HG03045 (cell line): ENCODE measurements at regions not wholly inside any gene's neighbourhood (a gene's known extent, or its start where the extent isn't known, plus 50 kb on each side); places are given as distances from the start of the nearest gene placed in this dataset.

Source experiments
- ATAC-seq: cut with Tn5 transposase; IDR thresholded peaks from one replicate; pipeline ENCODE4 v1.9.1; 2021; ENCODE audit warnings: mild to moderate bottlenecking, moderate library complexity; ENCODE audit not compliant: unreplicated experiment

GRCh38 chr7:45975847-45976484, 54.9 kb upstream of the IGFBP3 start:
- ATAC-seq, result no peak

GRCh38 chr7:45975367-45975766, 54.3 kb upstream of the IGFBP3 start:
- ATAC-seq, result no peak

GRCh38 chr7:45974540-45975360, 53.7 kb upstream of the IGFBP3 start:
- ATAC-seq, result no peak

GRCh38 chr7:45973725-45974532, 52.9 kb upstream of the IGFBP3 start:
- ATAC-seq, result no peak

- no peak for ATAC-seq
Observed at GRCh38 chr7:45972629-45973312, 51.7 kb upstream of the IGFBP3 start.

- no peak for ATAC-seq
Observed at GRCh38 chr7:45971661-45972175, 50.6 kb upstream of the IGFBP3 start.

- no peak for ATAC-seq
Observed at GRCh38 chr7:45971171-45971570, 50.1 kb upstream of the IGFBP3 start.
